HG03025 (cell line): ENCODE measurements at regions not wholly inside any gene's neighbourhood (a gene's known extent, or its start where the extent isn't known, plus 50 kb on each side); places are given as distances from the start of the nearest gene placed in this dataset.

Experiments used
- ATAC-seq: cut with Tn5 transposase; IDR thresholded peaks from one replicate; pipeline ENCODE4 v1.9.1; 2021; ENCODE audit warnings: mild to moderate bottlenecking, moderate library complexity; ENCODE audit not compliant: unreplicated experiment, low FRiP score

DNA sequence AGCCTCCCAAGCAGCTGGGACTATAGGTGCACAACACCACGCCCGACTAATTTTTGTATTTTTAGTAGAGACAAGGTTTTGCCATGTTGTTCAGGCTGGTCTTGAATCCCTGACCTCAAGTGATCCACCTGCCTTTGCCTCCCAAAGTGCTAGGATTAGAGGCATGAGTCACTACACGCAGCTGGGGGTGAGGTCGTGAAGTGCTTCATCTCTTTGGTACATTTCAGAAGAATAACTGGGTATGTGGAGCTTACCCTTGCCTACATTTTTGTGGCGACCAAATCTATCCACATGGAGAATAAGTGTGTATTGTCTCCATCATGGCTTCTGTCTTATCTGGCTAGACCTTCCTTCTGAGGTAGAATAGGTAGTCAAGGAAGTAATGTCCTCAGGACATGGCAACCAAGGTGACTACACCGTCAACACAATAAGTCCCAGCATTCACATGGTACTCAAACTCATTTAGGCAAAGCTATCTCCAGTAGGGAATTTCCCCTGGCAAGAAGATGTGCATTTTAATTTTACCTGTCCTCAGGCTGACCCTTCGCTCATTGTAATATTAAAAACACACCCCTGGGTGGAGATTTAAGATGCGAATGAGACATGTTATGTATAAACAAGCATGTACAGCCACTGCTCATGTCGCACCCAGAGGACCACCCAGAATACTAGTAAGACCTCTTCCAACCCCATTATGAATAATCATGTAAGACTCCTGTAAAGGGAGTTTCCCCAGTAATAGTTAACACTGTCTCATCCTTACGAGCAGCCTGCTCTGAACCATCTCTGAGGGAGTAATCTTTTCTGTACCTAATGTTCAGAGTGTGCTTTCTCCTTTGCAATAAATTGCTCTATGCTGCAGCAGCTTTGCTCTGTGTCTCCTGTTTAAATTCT, 1173.2 kb downstream of the TAF11L14 start:
- ATAC-seq, result no peak

DNA sequence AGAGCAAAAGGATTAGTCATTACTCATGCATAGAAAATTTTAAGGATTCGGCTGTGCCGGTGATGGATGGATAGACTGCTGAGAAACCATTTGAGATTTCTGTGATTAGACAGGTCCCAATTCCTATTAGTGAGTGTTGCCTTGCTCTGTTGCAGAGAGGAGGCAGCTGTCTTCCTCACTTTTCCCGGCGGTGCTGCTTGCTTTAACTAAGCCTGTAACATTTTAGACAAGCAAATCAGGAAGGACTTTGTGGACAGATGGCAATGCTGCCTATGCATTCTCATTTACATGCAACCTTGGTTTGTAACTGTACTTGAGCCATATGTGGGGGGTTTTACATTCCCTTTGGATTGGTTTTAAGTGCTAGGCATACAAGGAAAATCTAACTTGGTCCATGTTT, 1176.3 kb downstream of the CDH18 start:
- no peak for ATAC-seq

DNA sequence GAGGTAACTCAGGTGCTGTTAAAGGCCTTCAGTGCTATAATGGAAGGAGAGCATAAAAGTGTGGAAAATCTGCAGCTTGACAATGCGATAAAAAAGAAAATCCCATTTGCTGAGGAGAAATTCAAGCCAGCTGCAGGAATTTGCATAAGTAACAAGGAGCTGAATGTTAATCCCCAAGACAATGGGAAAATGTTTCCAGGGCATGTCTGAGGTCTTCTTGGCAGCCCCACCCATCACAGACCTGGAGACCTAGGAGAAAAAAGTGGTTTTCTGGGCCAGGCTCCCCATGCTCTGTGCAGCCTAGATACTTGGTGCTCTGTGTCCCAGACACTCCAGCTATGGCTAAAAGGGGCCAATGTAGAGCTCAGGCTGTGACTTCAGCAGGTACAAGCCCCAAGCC, 1159.6 kb downstream of the CDH18 start:
- ATAC-seq, result no peak

DNA sequence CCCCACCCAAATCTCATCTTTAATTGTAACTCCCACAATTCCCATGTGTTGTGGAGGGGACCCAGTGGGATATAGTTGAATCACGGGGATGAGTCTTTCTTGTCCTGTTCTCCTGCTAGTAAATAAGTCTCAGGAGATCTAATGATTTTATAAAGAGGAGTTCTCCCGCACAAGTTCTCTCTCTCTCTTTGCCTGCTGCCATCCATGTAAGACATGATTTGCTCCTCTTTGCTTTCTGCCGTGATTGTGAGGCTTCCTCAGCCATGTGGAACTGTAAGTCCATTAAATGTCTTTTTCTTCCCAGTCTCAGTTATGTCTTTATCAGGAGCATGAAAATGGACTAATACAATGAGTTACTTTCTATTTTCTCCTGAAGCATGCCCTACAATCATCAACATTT, 1158.5 kb downstream of the CDH18 start:
- ATAC-seq, result no peak

DNA sequence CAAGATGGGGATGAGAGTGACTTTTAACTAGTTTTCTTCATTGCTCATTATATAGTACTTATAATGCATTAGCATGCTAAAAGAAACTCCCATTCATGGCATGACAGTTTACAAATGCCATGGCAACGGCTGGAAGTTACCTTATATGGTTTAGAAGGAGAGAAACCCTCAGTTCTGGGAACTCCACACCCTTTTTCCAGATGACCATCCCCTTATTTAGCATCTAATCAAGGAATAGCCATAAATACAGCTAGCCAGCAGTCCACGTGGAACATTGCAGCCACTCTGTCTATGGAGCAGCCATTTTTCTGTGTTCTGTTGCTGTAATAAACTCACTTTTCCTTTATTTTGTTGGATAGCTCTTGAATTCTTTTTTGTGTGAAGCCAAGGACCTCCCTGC, 1137.8 kb downstream of the CDH18 start:
- no peak for ATAC-seq

DNA sequence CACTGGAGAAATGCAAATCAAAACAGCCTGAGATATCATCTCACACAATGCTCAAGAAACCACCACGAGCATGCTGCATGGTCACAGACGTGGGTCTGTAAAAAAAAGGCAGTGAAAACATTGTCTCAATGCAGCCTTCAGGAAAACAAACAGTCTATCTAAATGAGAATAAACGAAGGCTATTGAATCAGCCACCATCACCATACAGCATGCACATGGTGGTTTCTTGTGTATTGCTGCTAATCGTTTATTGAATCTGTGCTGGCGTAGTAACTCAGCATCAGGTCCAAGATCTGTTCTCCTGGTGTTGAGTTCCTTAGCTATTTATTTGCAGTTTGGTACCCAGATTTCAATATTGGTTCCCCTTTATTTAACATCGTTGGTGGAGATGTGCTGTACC, 1115.0 kb downstream of the CDH18 start:
- no peak for ATAC-seq

DNA sequence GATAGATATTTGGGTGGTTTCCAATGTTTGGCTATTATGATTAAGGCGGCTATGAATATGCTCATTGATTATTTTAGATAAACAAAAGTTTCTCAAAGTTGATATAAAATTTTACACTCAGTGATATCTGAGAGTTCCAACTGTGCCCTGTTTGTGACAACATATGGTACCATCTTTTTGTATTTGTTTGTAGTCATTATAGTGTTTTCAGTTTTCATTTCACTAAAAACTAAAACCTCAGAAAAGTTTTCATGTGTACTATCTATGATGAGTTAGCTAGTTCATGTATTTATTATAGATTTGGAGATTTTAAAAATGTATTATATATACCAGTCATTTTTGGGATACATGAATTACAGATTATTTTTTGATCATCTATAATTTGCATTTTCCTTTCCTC, 1111.4 kb downstream of the CDH18 start:
- no peak for ATAC-seq

DNA sequence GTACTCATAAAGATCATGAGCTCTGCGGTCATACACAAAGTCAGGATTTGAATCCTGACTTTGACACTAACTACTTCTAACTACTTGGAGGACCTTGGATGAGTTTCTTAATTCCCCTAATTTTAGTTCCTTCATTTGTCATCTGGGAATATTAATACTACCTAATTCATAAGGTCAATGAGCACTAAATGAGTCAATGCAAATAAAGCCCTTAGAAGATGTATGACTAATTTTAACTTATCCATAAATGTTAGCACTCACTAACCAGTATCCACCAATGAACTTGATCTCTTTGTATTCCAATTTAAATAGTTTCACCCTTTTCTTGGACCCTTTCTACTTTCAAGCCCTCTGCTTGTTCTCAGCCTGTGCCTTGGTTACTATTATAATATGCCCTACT, 1106.4 kb downstream of the CDH18 start:
- ATAC-seq, result no peak

DNA sequence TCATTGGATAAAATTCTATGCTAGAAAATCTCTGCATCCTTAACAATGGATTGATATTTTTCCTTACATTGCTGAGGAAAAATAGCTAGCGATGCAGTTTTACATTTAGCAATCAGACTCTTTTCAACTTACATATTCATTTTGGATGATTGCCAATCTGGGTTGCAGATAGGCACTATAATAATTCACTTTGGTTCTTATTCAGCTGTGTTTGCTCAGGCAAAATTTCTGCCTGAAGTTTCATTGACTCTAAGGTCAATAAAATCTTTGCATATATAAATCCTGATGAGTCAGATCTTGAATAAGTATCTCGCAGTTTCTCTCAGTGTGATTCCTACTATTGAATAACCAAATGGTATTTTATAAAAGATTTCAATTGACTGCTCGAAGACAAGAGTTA, 1105.8 kb downstream of the CDH18 start:
- ATAC-seq, result no peak

DNA sequence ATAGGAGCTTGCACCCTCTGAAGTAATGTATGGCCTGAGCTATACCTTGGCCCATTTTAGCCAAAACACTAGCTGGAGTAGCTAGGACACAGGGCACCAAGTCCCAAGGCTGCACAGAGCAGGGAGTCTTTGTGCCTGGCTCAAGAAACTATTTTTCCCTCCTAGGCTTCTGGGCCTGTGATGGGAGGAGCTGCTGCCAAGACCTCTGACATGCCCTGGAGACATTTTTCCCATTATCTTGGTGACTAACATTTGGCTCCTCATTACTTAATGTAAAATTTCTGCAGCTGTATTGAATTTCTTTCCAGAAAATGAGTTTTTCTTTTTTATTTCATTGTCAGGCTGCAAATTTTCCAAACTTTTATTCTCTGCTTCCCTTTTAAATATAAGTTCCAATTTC, 1099.2 kb downstream of the CDH18 start:
- ATAC-seq, result no peak

DNA sequence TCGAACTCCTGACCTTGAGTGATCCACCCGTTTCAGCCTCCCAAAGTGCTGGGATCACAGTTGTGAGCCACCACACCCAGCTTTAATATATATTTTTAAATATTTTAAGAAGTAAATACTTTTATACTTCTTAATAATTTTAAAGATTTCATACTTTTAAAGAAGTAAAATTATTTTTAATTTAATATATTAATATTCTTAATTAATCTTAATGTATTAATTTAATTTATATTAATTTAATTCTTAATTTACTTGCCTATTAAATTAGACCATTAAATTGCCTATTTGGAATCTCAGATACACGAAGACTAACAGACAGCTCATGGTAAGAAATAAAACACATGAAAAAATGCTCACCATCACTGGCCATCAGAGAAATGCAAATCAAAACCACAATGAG, 1087.4 kb downstream of the CDH18 start:
- no peak for ATAC-seq

DNA sequence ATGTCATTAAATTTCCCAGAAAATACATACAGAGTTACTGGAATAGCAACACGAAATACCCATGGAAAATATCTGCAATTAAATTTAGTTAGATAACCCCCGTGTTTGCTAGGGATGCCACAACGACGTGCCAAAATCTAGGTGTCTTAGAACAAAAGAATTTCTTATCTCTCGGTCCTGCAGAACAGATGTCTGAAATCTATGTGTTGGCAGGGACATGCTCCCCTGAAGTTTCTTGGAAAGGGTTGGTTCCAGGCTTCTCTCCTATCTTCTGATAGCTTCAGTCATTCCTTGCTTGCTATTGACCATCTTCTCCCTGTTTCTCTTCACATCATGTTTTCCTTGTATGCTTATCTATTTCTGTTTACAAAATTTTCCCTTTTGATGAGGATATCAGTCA, 1067.0 kb downstream of the CDH18 start:
- ATAC-seq, result no peak

DNA sequence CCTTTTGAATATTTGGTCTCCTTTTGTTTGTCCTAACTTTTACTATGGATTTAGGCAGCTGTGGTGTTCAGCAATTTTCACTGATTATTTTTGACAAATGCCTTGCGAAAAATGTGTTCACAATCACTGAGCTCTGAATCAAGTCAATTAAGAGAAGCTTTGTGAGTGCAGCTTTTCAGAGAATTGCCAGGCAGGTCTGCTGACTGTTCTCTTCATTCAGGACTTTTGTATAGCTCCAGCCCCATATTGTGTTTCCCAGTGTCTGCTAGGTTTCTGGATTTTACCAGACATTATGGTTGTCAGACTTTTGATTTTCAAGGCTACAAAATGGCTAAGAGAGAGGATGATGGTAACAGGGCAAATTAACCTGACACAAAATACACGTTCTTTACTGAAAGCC, 1055.9 kb downstream of the CDH18 start:
- no peak for ATAC-seq

DNA sequence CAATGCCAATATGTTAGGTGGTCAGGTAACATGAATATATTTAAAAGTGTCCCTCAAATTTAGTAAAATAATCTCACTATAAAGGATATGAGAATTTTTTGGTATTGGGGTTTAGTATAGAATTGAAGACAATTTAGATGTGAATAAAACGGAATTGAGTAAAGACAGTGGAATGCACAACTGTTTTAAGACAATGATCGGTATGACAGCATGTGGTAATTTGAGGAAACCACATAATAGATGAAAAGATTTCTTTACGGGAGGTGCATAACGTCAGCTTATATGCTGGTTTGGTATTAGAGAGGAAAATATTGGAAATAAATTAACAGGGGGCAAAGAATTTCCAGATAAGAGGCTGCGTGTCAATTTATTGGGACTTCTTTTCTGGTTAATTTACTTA, 1043.2 kb downstream of the CDH18 start:
- no peak for ATAC-seq

DNA sequence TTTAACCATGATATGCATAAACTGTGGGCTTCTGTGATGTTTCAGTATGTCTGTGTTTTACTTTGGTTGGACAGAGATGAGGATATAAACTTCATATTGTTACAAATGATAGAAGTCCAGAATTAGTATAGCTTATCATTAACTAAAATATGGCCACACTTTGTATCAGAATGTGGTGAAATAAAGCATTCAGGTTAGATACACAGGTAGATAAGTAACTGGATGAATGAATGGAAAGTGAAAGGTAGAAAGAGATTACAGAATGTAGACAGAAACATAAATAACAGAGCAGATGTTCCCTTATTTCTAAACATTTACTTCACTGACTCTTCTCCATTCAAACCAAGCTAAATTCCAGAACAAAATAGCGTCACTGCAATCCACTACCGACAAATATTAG, 1033.8 kb downstream of the CDH18 start:
- ATAC-seq, result no peak

DNA sequence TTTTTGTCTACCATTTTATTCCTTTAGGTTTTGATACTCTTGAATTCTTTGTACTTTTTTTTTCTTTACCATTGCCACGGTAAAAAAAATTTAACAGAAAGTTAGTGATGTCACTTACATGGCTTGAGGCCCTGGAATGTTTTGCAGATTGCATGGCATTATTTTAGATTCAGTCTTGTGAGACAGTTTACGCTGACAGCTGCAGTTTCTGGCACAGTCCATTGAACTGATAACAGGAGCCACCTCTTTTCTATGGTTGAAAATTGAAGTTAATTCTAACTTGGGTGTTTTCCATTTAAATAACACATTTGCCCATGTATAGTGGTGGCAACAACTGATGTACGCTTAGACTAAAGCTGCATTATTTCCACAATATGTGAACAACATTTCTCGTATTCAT, 1028.5 kb downstream of the CDH18 start:
- no peak for ATAC-seq

DNA sequence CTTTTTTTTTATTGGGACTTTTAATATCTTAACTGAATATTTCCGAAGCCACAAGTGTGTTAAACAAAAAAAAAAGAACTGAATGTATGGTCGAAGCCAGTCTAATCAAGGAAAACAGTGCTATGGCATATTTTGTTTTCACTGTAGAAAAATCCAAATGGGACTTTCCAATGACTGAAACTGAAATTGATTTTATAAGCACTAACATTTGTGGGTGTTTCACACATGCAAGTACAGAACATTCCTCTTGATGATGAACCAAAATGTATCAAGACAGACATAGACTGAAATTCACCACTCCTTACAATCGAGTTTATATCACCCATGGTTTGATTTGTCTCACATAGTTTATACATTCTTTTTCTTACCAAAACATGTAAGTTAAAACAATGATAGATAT, 1026.8 kb downstream of the CDH18 start:
- no peak for ATAC-seq

DNA sequence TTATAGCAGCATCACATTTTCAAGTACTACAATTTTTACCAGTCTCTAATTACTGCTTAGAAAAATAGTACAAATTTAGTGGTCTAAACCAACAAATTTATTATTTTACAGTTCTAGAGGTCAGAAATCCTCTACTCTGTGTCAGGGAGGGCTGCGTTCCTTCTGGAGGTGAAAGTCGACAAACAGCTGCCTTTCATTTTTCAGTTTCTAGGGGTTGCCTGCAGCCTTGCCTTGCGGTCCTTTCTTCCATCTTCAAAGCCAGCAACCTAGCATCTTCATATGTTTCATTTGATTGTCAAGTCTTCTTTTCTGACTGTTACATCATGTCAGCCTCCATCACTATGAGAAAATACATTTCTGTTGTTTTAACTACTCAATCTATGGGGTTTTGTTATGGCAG, 1022.1 kb downstream of the CDH18 start:
- ATAC-seq, result no peak

DNA sequence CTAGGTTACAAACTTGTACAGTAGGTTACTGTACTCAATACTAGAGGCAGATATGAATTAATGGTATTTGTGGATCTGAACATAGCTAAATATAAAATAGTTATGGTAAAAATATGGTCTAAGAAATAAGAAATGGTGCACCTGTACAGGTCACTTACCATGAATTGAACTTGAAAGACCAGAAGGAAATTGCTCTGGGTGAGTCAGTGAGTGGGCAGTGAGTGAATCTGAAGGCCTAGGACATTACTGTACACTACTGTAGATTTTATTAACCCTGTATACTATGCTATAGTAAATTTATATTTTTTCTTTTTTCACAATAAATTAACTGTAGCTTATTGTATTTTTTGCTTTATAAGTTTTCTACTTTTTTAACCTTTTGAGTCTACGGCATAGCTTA, 1020.4 kb downstream of the CDH18 start:
- ATAC-seq, result no peak

DNA sequence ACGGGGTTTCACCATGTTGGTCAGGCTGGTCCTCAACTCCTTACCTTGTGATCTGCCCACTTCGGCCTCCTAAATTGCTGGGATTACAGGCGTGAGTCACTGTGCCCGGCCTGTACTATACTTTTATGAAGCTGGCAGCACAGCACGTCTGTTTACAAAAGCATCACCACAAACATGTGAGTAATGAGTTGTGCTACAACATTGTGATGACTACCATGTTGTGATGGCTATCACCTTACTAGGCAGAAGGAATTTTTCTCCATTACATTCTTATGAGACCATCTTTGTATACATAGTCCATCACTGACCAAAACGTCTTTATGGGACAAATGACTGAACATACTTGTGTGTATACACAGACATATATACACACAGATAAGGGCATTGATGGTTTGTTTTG, 1019.0 kb downstream of the CDH18 start:
- no peak for ATAC-seq

DNA sequence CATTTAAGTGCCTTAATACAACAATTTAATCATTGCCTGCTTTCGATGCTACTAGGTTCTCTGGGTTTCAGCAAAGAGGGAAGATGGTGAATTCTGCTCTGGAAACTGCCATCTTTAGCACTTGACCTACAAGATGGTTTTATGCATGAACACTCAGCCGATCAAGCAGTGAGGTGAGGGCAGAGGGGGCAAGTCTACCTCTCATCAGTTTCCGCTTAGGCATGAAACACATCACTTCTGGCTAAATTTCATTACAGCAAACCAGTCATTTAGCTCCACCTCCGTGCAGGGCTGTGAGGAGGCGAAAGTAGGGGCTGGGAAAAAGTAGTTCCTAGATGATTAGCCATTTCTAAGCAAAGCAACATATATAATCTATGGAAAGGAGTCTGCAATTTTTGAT, 1018.0 kb downstream of the CDH18 start:
- ATAC-seq, result no peak

DNA sequence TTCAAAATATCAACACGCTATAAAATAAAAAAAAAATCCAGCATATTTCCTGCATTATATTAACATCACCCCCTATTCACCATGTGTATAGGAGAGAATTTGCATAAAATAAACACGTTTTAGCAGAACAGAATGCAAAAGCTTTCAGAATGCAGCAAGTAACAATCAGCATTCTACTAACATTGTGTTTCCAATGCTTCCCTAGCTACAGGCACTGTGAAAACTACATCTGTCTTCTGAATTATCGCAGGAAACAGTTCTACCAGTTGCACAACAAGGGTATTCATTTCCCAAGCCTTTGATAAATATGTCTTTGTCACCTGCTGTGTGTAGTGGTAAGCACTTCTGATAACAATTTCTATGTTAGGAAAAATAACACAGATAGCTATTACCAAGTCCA, 1015.8 kb downstream of the CDH18 start:
- no peak for ATAC-seq

DNA sequence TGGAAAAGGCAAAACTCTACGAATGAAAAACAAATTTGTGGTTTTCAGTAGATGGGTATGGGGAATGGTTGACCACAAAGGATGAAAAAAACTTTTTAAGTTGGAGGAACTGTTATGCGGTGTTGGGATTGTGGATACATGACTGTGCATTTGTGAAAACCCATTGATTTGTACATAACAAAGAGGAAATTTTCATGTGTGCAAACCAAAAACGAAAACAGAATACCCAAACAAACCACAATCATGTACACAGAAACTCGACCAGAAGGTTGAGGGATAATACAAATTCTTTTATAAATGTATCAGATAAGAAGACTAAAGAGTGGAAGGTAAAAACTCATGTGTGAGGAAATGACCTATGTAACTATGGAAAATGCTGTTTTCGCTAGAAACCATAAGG, 1012.4 kb downstream of the CDH18 start:
- ATAC-seq, result no peak
